D721Med (cell line): ENCODE measurements at regions not wholly inside any gene's neighbourhood (a gene's known extent, or its start where the extent isn't known, plus 50 kb on each side); places are given as distances from the start of the nearest gene placed in this dataset.
"Not testable (repeated sequence)": the region's sequence is repeated elsewhere in the genome, so short reads cannot be mapped to it uniquely, and the experiment has no call there.

ENCODE experiments used
- DNase-seq: peaks from one replicate; pipeline ENCODE4 v3.0.0; 2011; ENCODE audit warnings: low spot score; ENCODE audit not compliant: insufficient read length
- FAIRE-seq: peaks from 2 replicates; lab custom pipeline; 2011; peaks lifted over from hg19 to GRCh38; lab: Jason Lieb, UNC
- TF ChIP-seq, protein P1 (sequence below): IDR thresholded peaks from 2 replicates; pipeline ENCODE4 v1.5.1; 2012; ENCODE audit warnings: mild to moderate bottlenecking, control low read depth; ENCODE audit not compliant: insufficient read depth; ENCODE audit errors: missing control alignments

DNA sequence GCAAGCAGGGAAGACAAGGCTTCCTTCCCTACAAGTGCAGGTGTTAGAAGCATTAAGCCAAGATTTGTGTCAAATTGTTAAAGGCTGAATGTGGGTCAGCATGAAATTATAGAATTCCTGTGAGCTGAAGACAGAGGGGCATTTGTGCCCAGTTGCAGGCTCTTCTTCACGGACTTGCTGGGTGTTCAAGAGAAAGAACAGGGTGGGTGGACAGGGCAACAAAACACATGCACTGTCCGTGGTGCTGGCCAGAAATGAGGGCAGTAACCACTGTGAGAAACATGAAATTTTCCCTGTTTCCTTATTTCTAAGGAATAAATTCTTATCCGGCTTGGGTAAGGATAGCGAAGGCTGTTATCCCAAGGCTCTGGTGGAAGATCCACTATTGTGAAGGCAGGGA is 579.5 kb upstream of the HTR1E start:
- DNase-seq (no peak), FAIRE-seq (no peak)
- TF ChIP-seq, protein P1, sequence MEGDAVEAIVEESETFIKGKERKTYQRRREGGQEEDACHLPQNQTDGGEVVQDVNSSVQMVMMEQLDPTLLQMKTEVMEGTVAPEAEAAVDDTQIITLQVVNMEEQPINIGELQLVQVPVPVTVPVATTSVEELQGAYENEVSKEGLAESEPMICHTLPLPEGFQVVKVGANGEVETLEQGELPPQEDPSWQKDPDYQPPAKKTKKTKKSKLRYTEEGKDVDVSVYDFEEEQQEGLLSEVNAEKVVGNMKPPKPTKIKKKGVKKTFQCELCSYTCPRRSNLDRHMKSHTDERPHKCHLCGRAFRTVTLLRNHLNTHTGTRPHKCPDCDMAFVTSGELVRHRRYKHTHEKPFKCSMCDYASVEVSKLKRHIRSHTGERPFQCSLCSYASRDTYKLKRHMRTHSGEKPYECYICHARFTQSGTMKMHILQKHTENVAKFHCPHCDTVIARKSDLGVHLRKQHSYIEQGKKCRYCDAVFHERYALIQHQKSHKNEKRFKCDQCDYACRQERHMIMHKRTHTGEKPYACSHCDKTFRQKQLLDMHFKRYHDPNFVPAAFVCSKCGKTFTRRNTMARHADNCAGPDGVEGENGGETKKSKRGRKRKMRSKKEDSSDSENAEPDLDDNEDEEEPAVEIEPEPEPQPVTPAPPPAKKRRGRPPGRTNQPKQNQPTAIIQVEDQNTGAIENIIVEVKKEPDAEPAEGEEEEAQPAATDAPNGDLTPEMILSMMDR = no peak

DNA sequence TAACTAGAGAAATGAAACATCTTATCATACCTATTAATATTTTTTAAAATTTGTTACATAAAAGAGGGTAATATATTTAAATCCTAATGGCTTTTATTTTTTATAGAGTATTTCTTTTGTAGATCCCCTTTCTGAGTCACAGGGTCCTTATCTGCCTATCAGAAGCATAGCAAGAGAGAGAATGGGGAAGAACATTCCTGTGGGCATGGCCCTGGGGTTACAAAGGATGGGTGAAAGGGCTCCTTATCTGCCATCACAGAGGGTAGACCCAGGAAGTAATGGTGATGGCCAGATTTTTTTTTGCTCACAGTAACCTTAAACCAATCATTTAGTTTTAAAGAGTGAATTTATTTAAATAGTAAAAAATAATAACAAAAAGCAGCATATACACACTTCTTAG is 582.1 kb upstream of the HTR1E start:
- TF ChIP-seq, protein P1 = no peak
- no peak for FAIRE-seq
- DNase-seq = no peak

DNA sequence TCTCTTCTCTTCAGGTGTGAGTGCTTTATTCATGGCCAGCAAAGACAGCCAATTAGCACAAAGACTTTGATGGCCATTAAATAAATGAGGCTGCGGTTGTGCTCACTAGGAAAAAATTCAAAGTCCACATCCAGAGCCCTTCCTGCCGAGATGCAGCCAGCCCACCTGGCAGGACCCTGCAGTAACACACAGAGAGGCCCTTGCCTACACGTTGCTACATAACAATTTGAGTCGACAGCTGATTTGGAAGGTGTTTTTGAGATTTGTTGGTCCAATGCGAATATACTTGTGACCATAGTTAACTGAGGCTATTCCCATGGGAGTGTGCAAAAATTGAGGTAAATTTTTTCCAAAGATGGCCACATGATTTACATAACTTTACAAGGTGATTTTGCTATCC is 605.4 kb upstream of the HTR1E start:
- no peak for DNase-seq
- TF ChIP-seq, protein P1 = no peak
- FAIRE-seq = no peak

DNA sequence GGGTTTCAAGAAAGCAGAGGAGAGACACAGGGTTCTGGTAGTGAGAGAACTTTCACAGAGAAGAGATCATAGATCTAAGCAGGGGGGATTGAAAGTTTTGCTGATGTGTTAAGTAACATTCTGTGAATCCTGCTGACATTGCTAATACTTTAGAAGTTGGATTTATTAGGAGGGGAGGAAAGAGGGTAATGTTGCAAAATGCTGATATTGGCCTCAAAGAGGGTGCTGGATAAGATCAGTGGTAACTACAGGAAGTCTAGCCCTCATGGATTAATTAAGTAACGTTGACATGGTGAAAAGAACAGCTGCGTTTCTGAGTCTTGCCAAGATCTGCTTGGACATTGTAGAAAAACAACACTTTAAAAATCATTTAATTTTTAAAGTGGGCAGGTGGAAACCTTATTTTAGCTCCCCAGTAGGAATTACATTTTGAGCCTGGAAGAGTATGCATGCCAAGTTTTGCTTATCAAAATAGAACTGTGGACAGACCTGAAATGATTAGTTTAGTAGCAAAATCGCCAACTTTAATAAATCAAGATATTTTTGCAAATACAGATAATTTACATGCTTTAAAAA is 606.0 kb upstream of the HTR1E start:
- DNase-seq (no peak), FAIRE-seq (no peak)
- TF ChIP-seq, protein P1 = no peak

DNA sequence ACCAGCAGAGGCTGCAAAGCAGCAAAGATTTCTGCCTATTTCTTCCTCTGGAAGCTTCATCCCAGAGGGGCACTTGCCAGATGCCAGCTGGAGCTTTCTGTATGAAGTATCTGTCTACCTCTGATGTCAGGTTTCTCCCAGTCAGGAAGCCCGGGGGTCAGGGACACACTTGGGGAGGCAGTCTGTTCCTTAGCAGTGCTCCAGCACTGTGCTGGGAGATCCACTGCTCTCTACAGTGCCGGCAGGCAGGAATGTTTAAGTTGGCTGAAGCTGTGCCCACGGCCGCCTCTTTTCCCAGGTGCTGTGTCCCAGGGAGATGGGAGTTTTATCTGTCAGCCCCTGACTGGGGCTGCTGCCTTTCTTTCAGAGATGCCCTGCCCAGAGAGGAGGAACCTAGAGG is 631.1 kb upstream of the HTR1E start:
- FAIRE-seq = no peak
- TF ChIP-seq, protein P1 = no peak

DNA sequence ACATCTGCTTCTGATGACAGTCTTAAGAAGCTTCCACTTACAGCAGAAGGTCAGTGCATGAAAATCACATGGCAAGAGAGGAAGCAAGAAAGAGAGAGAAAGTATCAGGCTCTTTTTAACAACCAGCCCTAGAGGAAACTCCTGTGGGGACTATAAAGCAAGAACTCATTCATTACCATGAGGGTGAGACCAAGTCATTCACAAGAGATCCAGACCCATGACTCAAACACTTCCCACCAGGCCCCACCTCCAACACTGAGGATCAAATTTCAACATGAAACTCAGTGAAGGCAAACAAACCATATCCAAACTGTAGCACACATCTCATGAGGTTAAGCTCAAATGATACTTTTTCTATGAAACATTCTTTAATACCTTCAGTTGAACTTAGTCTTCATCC is 643.2 kb upstream of the SYNCRIP start:
- FAIRE-seq (no peak), DNase-seq (no peak)
- TF ChIP-seq, protein P1 = no peak

More for the DNA sequence above, 631.1 kb upstream of the HTR1E start:
- no peak for DNase-seq

DNA sequence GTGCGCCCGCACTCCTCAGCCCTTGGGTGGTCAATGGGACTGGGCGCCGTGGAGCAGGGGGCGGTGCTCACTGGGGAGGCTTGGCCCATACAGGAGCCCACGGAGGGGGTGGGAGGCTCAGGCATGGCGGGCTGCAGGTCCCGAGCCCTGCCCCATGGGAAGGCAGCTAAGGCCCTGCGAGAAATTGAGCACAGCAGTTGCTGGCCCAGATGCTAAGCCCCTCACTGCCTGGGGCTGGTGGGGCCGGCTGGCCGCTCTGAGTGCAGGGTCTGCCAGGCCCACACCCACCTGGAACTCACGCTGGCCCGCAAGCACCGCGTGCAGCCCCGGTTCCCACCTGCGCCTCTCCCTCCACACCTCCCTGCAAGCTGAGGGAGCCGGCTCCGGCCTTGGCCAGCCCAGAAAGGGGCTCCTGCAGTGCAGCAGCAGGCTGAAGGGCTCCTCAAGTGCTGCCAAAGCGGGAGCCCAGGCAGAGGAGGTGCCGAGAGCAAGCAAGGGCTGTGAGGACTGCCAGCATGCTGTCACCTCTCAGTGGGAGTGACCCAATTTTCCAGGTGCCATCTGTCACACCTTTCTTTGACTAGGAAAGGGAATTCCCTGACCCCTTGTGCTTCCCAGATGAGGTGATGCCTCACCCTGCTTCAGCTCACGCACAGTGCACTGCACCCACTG is 642.3 kb upstream of the SYNCRIP start:
- FAIRE-seq = not testable (repeated sequence)

DNA sequence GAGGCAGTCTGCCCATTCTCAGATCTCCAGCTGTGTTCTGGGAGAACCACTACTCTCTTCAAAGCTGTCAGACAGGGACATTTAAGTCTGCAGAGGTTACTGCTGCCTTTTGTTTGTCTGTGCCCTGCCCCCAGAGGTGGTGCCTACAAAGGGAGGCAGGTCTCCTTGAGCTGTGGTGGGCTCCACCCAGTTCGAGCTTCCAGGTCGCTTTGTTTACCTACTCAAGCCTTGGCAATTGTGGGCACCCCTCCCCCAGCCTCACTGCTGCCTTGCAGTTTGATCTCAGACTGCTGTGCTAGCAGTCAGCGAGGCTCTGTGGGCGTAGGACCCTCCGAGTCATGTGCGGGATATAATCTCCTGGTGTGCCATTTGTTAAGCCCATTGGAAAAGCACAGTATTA is 640.9 kb upstream of the SYNCRIP start:
- not testable (repeated sequence) for DNase-seq, FAIRE-seq

More for the DNA sequence above, 642.3 kb upstream of the SYNCRIP start:
- not testable (repeated sequence) for DNase-seq
